Liver (tissue), 3 donors: ENCODE measurements at regions not wholly inside any gene's neighbourhood (a gene's known extent, or its start where the extent isn't known, plus 50 kb on each side); places are given as distances from the start of the nearest gene placed in this dataset.

ENCODE experiments used
- ATF3 ChIP-seq: IDR thresholded peaks from 2 replicates; pipeline ENCODE4 v1.6.1; 2016; ENCODE audit warnings: antibody characterized with exemption
- CTCF ChIP-seq: fragments of 150-350 bp; IDR thresholded peaks from 2 replicates; pipeline ENCODE4 v1.5.1; 2017; ENCODE audit warnings: improper control_type of control experiment, low read depth, low read length; ENCODE audit not compliant: missing input control
- EGR1 ChIP-seq, 2 donors: IDR thresholded peaks; 2 replicates each; pipeline ENCODE4 v1.6.1; 2016 to 2018; ENCODE audit warnings: antibody characterized with exemption in 2 of 2, low read depth in 2 of 2
- GABPA ChIP-seq, 2 donors: IDR thresholded peaks in 1 of 2; conservative IDR thresholded peaks in 1 of 2; 2 replicates each; pipeline ENCODE4 v1.6.1; 2016; ENCODE audit warnings: antibody characterized with exemption in 2 of 2, mild to moderate bottlenecking in 1 of 2, moderate library complexity in 1 of 2
- SP1 ChIP-seq: IDR thresholded peaks from 2 replicates; pipeline ENCODE4 v1.6.1; 2018; ENCODE audit warnings: antibody characterized with exemption, mild to moderate bottlenecking
- TF ChIP-seq, protein P1 (sequence below): IDR thresholded peaks from 2 replicates; pipeline ENCODE4 v1.6.1; 2016; ENCODE audit warnings: antibody characterized with exemption
- donor health status: healthy.
- donor health status: healthy.

- TF ChIP-seq, protein P1, sequence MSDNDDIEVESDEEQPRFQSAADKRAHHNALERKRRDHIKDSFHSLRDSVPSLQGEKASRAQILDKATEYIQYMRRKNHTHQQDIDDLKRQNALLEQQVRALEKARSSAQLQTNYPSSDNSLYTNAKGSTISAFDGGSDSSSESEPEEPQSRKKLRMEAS: no peak
- TF ChIP-seq CTCF (no peak), EGR1 (IDR thresholded peaks at IDR 0.05; ENCODE audit: low read depth in 2 of 2) (no peak), ATF3 (no peak), GABPA (IDR thresholded peaks at IDR 0.05 in 1 of 2, conservative IDR thresholded peaks at IDR 0.05 in 1 of 2) (no peak), SP1 (no peak)
Observed at GRCh38 chr6:156471000-156471399, 306.2 kb upstream of the ARID1B start.
